D721Med (cell line): ENCODE measurements at regions not wholly inside any gene's neighbourhood (a gene's known extent, or its start where the extent isn't known, plus 50 kb on each side); places are given as distances from the start of the nearest gene placed in this dataset.

Experiments
- DNase-seq: peaks from one replicate; pipeline ENCODE4 v3.0.0; 2011; ENCODE audit warnings: low spot score; ENCODE audit not compliant: insufficient read length
- FAIRE-seq: peaks from 2 replicates; lab custom pipeline; 2011; peaks lifted over from hg19 to GRCh38; lab: Jason Lieb, UNC
- CTCF ChIP-seq: IDR thresholded peaks from 2 replicates; pipeline ENCODE4 v1.5.1; 2012; ENCODE audit warnings: mild to moderate bottlenecking, control low read depth; ENCODE audit not compliant: insufficient read depth; ENCODE audit errors: missing control alignments

- TF ChIP-seq CTCF = no peak
- FAIRE-seq (no peak), DNase-seq (no peak)
These were observed 832.8 kb downstream of the NCAM2 start for GRCh38 chr21:21831036-21831435.

- DNase-seq (no peak), FAIRE-seq (no peak)
- TF ChIP-seq CTCF = no peak
These were observed 847.7 kb downstream of the NCAM2 start for GRCh38 chr21:21845901-21846300.

GRCh38 chr21:21851205-21851604 lies 853.0 kb downstream of the NCAM2 start:
- no peak for FAIRE-seq
- no peak for DNase-seq
- no peak for TF ChIP-seq CTCF

- no peak for TF ChIP-seq CTCF
- FAIRE-seq (no peak), DNase-seq (no peak)
These were observed 853.4 kb downstream of the NCAM2 start for GRCh38 chr21:21851657-21852056.

GRCh38 chr21:21858502-21859334 lies 860.5 kb downstream of the NCAM2 start:
- FAIRE-seq (no peak), DNase-seq (no peak)
- TF ChIP-seq CTCF = no peak

- no peak for TF ChIP-seq CTCF
- DNase-seq = no peak
- no peak for FAIRE-seq
These were observed 862.7 kb downstream of the NCAM2 start for GRCh38 chr21:21860888-21861287.

- TF ChIP-seq CTCF = no peak
- DNase-seq (no peak), FAIRE-seq (no peak)
These were observed 866.2 kb downstream of the NCAM2 start for GRCh38 chr21:21864321-21864840.
